OCI-LY3 (cell line): ENCODE measurements at regions not wholly inside any gene's neighbourhood (a gene's known extent, or its start where the extent isn't known, plus 50 kb on each side); places are given as distances from the start of the nearest gene placed in this dataset.

Source experiments
- CTCF ChIP-seq: fragments of 200-600, 300-600 bp; sonication (generic); IDR thresholded peaks from 2 replicates; pipeline ENCODE4 v1.5.1; 2014; ENCODE audit warnings: antibody characterized with exemption, low read length, low read depth
- EZH2phosphoT487 ChIP-seq: fragments of 200-600 bp; shearing (Covaris generic); IDR thresholded peaks from 2 replicates; pipeline ENCODE4 v1.6.1; 2018; ENCODE audit warnings: antibody characterized with exemption, mixed run types, low read depth

DNA sequence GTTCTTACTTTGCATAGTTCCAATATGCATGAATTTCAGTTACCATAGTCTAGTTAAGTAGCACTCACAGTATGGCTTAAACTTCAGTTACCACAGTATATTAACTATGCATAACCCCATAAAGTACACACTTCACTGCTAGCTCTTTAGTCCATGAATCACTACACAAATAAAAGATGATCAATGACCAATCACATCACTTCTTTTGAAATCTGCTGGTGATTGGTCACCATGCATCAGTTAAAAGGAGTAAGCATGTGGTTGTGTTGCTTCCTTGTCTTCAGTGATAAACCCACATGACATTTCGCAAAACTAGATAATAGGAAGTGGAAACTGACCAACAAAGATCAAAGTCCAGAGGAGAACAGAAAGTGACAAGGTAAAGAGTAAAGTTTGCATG is 79.0 kb downstream of the TAF11L14 start:
- no peak for TF ChIP-seq CTCF
- no peak for TF ChIP-seq EZH2phosphoT487
